D721Med (cell line): ENCODE measurements at regions not wholly inside any gene's neighbourhood (a gene's known extent, or its start where the extent isn't known, plus 50 kb on each side); places are given as distances from the start of the nearest gene placed in this dataset.

Experiments
- DNase-seq: peaks from one replicate; pipeline ENCODE4 v3.0.0; 2011; ENCODE audit warnings: low spot score; ENCODE audit not compliant: insufficient read length
- FAIRE-seq: peaks from 2 replicates; lab custom pipeline; 2011; peaks lifted over from hg19 to GRCh38; lab: Jason Lieb, UNC
- TF ChIP-seq, protein P1 (sequence below): IDR thresholded peaks from 2 replicates; pipeline ENCODE4 v1.5.1; 2012; ENCODE audit warnings: mild to moderate bottlenecking, control low read depth; ENCODE audit not compliant: insufficient read depth; ENCODE audit errors: missing control alignments

DNA sequence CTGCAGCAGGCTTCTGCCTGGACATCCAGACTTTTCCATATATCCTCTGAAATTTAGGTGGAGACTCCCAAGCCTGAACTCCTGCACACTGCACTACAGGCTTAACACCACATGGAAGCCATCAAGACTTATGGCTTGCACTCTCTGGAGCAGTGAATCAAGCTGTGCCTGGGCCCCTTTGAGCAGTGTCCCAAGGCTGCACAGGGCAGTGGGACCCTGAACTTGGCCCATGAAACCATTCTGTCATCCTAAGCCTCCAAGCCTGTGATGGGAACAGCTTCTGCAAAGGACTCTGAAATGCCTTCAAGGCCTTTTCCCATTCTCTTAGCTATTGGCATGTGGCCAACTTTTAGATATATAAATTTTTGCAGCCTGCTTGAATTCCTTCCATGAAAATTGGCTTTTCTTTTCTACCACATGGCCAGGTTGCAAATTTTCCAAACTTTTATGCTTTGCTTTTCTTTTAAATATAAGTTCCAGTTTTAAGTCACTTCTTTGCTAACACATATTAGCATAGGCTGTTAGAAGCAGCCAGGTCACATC, 257.8 kb upstream of the DCBLD2 start:
- TF ChIP-seq, protein P1, sequence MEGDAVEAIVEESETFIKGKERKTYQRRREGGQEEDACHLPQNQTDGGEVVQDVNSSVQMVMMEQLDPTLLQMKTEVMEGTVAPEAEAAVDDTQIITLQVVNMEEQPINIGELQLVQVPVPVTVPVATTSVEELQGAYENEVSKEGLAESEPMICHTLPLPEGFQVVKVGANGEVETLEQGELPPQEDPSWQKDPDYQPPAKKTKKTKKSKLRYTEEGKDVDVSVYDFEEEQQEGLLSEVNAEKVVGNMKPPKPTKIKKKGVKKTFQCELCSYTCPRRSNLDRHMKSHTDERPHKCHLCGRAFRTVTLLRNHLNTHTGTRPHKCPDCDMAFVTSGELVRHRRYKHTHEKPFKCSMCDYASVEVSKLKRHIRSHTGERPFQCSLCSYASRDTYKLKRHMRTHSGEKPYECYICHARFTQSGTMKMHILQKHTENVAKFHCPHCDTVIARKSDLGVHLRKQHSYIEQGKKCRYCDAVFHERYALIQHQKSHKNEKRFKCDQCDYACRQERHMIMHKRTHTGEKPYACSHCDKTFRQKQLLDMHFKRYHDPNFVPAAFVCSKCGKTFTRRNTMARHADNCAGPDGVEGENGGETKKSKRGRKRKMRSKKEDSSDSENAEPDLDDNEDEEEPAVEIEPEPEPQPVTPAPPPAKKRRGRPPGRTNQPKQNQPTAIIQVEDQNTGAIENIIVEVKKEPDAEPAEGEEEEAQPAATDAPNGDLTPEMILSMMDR, result no peak
- DNase-seq (no peak), FAIRE-seq (no peak)

DNA sequence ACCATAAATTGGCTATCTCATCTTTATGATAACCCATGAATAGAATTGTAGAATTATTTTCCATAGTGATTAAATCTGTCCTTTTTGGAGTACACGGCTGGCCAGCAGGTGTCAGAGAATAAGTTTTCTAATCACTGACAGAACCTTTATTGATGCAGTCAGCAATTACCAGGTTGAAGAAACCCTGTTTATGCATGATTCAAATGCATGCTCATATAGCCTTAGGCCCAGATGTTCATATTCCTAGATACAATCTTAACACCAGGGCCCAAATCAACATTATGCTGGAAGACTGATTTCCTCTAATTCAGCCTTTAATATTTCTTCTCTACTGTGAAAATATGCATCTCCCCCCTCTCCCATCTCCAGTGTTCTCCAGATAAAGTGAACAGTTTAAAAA, 243.5 kb upstream of the DCBLD2 start:
- TF ChIP-seq, protein P1, result no peak
- FAIRE-seq (no peak), DNase-seq (no peak)

DNA sequence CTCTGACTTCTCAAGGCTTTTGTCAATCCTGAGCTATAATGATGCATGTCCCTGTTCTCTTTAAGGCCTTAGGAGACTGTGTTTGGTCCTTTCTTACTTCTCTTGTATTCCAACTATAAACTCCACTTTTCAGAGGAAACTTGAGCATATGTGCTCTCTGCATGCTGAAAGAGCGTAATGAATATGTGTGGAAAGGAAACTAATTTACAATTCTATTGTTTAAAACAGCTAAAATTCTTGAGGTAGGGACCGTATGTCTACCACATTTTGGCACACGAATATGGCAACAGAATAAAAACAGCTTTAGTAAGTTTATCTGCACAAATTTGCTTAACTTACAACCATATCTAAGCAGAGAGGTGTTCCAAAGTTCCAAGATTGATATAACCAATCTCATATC, 242.0 kb upstream of the DCBLD2 start:
- DNase-seq (no peak), FAIRE-seq (no peak)
- TF ChIP-seq, protein P1, result no peak

DNA sequence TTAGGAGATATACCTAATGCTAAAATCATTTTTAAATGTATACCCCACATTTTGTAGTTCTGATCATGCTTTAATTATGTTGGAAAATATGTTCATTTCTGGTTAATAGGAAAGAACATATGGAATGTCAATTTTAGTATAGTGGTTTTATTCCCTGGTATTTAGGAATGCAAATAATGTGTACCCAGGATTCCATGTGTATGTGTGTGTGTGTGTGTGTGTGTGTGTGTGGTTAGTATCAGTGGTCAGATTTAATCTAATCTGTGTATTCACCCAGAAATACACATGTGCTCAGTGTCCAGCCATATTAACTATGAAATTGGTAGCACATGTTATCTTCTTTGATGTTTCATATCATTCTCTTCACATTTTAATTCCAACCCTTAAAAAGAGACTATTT, 233.5 kb upstream of the DCBLD2 start:
- FAIRE-seq (no peak), DNase-seq (no peak)
- TF ChIP-seq, protein P1, result no peak

DNA sequence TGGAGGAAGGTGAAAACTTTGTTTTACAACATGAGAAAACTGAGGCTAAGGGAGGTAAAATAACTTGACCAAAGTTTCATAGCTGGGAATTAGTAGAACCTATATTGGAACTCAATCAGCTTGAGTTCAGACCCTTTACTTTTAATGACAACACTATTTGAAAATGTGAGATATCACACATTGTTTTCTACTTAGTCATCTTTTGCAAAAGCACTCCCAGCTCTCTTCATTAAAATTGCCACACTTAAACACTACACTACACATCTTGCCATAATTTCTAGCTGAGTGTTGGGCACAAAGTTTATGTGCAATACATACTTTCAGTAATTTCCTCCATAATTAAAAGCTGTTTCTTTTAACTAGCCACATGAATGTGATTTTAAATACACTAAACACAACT, 230.4 kb upstream of the DCBLD2 start:
- DNase-seq (no peak), FAIRE-seq (no peak)
- TF ChIP-seq, protein P1, result no peak

DNA sequence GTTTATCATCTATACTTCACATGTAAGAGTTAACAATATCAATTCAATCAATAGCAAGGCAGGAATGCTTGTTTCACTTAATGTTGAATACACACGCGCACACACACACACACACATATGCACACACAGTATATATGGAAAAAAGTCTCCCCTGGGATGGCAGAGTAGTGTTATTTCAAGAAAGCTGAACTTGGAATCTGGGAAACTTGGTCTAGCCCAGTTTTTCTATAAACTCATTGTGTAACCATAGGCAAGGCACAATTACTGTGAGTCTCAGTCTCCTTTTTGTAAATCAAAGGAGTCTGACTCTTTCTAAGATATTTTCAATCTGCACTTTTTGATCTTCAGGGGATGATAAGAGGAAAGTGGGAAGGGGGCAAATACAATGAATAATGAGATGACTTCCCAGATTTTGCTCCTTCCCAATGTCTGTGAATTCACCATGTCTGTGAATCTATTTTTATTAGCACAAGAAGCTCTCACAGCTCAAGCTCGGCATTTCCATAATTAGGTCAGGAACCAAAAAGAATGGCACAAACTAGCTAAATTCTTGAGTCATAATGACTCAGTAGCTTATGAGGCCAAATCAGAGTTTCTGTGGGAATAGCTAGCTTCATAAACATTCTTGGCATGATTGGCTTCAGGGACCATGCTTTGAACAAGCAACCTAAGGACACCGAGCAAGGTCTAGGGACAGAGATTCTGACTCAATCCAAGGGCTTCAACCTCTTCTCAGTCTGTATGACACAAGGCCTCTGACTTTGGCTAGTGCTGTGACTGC, 227.4 kb upstream of the DCBLD2 start:
- FAIRE-seq, result no peak
- TF ChIP-seq, protein P1, result no peak
- DNase-seq, result no peak

DNA sequence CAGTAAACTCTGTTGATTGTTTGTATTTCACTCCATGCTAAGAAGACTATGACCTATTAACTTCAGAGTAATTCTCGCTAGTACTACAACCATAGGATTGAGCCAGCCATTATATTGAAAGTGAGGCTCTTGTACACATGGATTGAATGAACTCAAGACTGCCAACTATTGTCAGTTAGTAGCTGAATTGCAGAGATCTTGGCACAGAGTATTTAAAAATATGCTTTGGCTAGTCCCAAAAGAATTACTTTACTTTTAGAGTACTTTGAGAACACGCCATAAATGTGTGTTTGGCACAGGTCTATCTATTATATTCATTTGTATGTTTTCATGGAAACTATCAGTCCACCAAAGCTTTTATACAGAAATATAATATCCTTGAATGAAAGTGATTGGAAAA, 226.7 kb upstream of the DCBLD2 start:
- TF ChIP-seq, protein P1, result no peak
- DNase-seq (no peak), FAIRE-seq (no peak)
